T-helper 2 cell treated with Interferon-gamma antibody and Interleukin-4, amounts not matched to agents 5 μg/mL and 100 μg/mL, for 36 hours (primary cell): ENCODE measurements at regions not wholly inside any gene's neighbourhood (a gene's known extent, or its start where the extent isn't known, plus 50 kb on each side); places are given as distances from the start of the nearest gene placed in this dataset.
"Not testable (repeated sequence)": the region's sequence is repeated elsewhere in the genome, so short reads cannot be mapped to it uniquely, and the experiment has no call there.

Source experiments
- DNase-seq: peaks from one replicate; pipeline ENCODE4 v3.0.0; 2021; ENCODE audit warnings: low spot score
- H3K27ac Mint-ChIP-seq: one replicate; pipeline ENCODE4 v1.8.0; 2021; ENCODE audit warnings: mild to moderate bottlenecking, mixed read lengths
- H3K27me3 Mint-ChIP-seq: one replicate; pipeline ENCODE4 v1.8.0; 2021; ENCODE audit warnings: low read depth, mixed read lengths
- H3K36me3 Mint-ChIP-seq: one replicate; pipeline ENCODE4 v1.8.0; 2021; ENCODE audit warnings: low read depth, mixed read lengths
- H3K4me1 Mint-ChIP-seq: one replicate; pipeline ENCODE4 v1.8.0; 2021; ENCODE audit warnings: low read depth, mixed read lengths
- H3K4me3 Mint-ChIP-seq: one replicate; pipeline ENCODE4 v1.8.0; 2022; ENCODE audit warnings: mild to moderate bottlenecking, moderate library complexity, mixed read lengths
- H3K9me3 Mint-ChIP-seq: one replicate; pipeline ENCODE4 v1.8.0; 2021; ENCODE audit warnings: mixed read lengths

DNA sequence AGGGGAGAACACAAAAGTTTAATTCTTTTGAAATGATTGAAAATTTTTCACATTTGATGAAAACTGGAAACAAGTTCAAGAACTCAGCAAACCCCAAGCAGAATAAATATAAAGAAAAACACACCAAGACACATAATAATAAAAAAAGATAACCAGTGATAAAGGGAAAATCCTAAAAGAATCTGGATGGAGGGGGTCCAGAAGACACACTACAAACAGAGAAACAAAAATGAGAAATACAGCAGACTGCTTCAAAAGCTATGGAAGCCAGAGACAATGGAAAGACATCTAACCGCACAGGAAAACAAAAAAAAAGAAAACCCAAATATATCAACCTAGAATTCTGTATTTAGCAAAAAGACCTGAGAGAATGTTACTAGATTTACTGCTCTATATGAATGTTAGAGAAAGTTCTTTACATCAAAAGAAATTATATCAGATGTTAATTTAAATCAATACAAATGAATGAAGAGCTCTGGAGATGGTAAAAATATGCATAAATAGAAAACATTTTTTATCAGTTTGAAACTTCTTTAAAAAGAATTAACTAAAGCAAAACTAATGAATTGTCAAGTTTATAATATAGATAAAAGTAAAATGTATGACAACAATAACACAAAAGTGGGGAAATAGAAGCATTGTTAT, 310.7 kb upstream of the PREP start:
- Mint-ChIP-seq H3K36me3 (peaks cover 12% of the 10 kb centered on the region), H3K9me3 (peaks cover 38% of the 10 kb centered on the region), H3K4me3 (no peak overlapping the region), H3K27me3 (peaks cover 10% of the 10 kb centered on the region), H3K27ac (no peak overlapping the region), H3K4me1 (no peaks in the 10 kb centered on the region)
- DNase-seq, result no peak

GRCh38 chr6:105711216-105711615, 308.3 kb upstream of the PREP start:
- DNase-seq, result no peak
- H3K36me3 Mint-ChIP-seq, result peaks cover 12% of the 10 kb centered on the region
- no peak overlapping the region for H3K4me3 Mint-ChIP-seq
- H3K9me3 Mint-ChIP-seq, result peaks cover 38% of the 10 kb centered on the region
- H3K27ac Mint-ChIP-seq, result no peak overlapping the region
- no peaks in the 10 kb centered on the region for H3K4me1 Mint-ChIP-seq
- H3K27me3 Mint-ChIP-seq, result peaks cover 8% of the 10 kb centered on the region

DNA sequence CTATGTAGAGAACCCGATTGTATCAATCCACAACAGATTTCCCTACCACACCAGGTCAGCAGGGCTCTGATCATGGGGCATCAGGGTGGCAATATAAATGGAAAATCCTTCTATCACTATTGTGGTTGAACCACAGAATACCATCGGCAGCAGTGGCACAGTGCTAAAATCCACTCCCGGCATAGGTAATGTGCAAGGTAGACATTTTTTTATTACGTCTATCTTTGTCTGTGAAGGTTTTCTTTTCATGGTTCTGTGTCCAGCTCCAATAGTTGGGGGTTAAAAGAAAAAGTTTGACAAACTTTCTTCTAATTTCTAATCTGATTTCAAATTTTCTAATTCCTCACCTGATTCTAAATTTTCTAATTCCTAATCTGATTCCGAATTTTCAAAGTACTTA, 302.7 kb upstream of the PREP start:
- Mint-ChIP-seq H3K27me3 (peaks cover 5% of the 10 kb centered on the region), H3K27ac (no peak overlapping the region), H3K36me3 (peaks cover 3% of the 10 kb centered on the region), H3K4me1 (no peaks in the 10 kb centered on the region), H3K4me3 (no peak overlapping the region), H3K9me3 (peaks cover 18% of the 10 kb centered on the region)
- DNase-seq, result no peak

GRCh38 chr6:105695461-105695860, 292.6 kb upstream of the PREP start:
- Mint-ChIP-seq H3K36me3 (peaks cover 3% of the 10 kb centered on the region), H3K4me3 (no peak overlapping the region), H3K9me3 (peaks cover 10% of the 10 kb centered on the region), H3K4me1 (peaks cover 2% of the 10 kb centered on the region), H3K27ac (no peak overlapping the region), H3K27me3 (peaks cover 13% of the 10 kb centered on the region)
- DNase-seq, result no peak

DNA sequence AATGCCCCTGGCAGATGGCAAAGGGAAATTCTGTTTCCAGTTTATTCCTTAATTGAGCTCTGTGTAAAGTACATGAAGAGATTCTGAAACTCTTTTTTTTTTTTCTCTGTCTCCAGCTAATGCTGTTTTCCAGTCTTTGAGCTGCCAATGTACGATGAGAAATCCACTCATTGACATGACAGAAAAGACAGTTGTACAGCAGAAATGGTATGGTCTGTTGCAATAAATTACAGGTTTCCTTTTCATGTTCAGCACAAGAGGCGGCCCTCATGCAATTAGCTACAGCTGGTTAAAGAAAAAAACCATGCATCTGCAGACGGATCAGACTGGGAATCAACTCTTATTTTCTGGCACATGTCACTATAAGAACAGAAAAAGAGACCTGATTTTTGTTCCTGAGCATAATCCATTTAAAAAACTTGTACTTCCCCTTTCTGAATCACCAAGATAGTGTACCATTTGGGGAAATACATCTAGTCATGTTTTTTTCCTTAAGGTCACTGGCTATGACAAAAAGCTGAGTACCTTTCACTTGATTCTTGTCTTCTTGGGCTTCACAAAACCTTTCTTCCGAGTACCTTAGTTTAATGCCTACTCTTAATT, 289.8 kb upstream of the PREP start:
- Mint-ChIP-seq H3K4me1 (peaks cover 2% of the 10 kb centered on the region), H3K36me3 (peaks cover 4% of the 10 kb centered on the region), H3K9me3 (peaks cover 31% of the 10 kb centered on the region), H3K27me3 (peaks cover 13% of the 10 kb centered on the region), H3K4me3 (no peak overlapping the region), H3K27ac (no peak overlapping the region)
- no peak for DNase-seq

- Mint-ChIP-seq H3K9me3 (peaks cover 38% of the 10 kb centered on the region), H3K4me3 (no peak overlapping the region), H3K4me1 (peaks cover 2% of the 10 kb centered on the region), H3K27me3 (peaks cover 13% of the 10 kb centered on the region), H3K27ac (no peak overlapping the region), H3K36me3 (peaks cover 8% of the 10 kb centered on the region)
- DNase-seq, result no peak
Observed at GRCh38 chr6:105691971-105692370, 289.1 kb upstream of the PREP start.

- Mint-ChIP-seq H3K36me3 (peaks cover 14% of the 10 kb centered on the region), H3K4me1 (no peaks in the 10 kb centered on the region), H3K27me3 (peaks cover 13% of the 10 kb centered on the region), H3K27ac (no peak overlapping the region), H3K4me3 (no peak overlapping the region), H3K9me3 (peaks cover 45% of the 10 kb centered on the region)
- DNase-seq, result no peak
Observed at GRCh38 chr6:105691081-105691480, 288.2 kb upstream of the PREP start.

DNA sequence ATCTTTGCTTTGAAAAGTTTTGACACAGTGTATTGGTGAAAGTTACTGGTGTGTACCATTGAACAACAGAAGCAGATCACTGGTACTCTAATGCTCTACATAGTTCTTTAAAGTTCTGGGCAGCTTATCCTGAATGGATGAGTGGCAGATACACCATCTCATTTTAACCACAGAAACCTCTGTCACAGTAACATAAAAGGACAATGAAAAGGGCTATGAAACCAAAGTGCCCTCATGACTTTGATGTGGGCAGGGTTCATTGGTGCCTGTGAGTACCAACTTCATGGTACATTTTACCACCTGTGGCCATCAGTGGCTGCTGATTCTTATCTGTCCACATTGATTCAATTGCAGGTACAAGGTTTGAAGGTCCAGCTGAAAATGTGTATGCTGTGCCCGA, 285.7 kb upstream of the PREP start:
- Mint-ChIP-seq H3K27ac (no peak overlapping the region), H3K36me3 (peaks cover 14% of the 10 kb centered on the region), H3K4me1 (no peaks in the 10 kb centered on the region), H3K9me3 (peaks cover 63% of the 10 kb centered on the region), H3K27me3 (peaks cover 8% of the 10 kb centered on the region), H3K4me3 (no peak overlapping the region)
- no peak for DNase-seq

DNA sequence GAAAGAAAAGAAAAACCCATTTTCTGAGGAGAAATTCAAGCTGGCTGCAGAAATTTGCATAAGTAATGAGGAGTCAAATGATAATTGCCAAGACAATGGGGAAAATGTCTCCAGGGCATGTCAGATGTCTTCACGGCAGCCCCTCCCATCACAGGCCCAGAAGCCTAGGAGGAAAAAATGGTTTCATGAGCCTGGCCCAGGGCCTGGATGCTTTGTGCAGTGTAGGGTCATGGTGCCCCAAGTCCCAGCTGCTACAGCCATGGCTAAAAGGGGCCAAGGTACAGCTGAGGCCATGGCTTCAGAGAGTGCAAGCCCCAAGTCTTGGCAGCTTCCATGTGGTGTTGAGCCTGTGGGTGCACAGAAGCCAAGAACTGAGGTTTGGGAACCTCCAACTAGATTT, 283.9 kb upstream of the PREP start:
- Mint-ChIP-seq H3K9me3 (peaks cover 64% of the 10 kb centered on the region), H3K36me3 (peaks cover 14% of the 10 kb centered on the region)
- H3K4me1 Mint-ChIP-seq, H3K4me3 Mint-ChIP-seq, H3K27ac Mint-ChIP-seq, DNase-seq, H3K27me3 Mint-ChIP-seq: not testable (repeated sequence)

DNA sequence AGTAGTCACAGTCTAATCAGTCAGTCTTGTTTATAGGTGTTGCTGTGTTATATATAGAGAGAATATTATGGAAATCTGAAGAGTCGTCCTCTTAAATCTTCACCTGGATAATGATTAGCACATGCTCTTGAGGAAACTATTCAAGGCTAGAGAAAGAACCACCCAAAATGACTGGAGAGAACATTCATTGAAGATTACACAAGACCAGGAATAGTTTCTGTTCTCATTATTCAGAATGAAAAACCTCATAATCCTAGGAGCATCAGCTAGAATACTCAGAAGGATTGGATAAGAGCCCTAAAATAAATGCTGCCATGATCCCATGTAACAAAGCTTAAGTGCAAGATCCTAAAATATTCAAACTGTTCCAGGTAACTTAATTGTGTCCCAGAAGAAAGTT, 278.2 kb upstream of the PREP start:
- peaks cover 34% of the 10 kb centered on the region for H3K9me3 Mint-ChIP-seq
- H3K27me3 Mint-ChIP-seq, result peaks cover 2% of the 10 kb centered on the region
- H3K36me3 Mint-ChIP-seq, result peaks cover 4% of the 10 kb centered on the region
- H3K27ac Mint-ChIP-seq, result no peak overlapping the region
- H3K4me3 Mint-ChIP-seq, result no peak overlapping the region
- no peak for DNase-seq
- peaks cover 1% of the 10 kb centered on the region for H3K4me1 Mint-ChIP-seq

GRCh38 chr6:105680131-105680530, 277.2 kb upstream of the PREP start:
- Mint-ChIP-seq H3K27ac (no peak overlapping the region), H3K9me3 (peaks cover 27% of the 10 kb centered on the region), H3K27me3 (peaks cover 2% of the 10 kb centered on the region), H3K4me3 (no peak overlapping the region), H3K36me3 (peaks cover 4% of the 10 kb centered on the region), H3K4me1 (peaks cover 3% of the 10 kb centered on the region)
- no peak for DNase-seq

GRCh38 chr6:105678516-105678915, 275.6 kb upstream of the PREP start:
- Mint-ChIP-seq H3K4me3 (no peak overlapping the region), H3K27ac (no peak overlapping the region), H3K36me3 (peaks cover 4% of the 10 kb centered on the region), H3K27me3 (peaks cover 5% of the 10 kb centered on the region), H3K4me1 (peaks cover 3% of the 10 kb centered on the region), H3K9me3 (peaks cover 26% of the 10 kb centered on the region)
- no peak for DNase-seq

DNA sequence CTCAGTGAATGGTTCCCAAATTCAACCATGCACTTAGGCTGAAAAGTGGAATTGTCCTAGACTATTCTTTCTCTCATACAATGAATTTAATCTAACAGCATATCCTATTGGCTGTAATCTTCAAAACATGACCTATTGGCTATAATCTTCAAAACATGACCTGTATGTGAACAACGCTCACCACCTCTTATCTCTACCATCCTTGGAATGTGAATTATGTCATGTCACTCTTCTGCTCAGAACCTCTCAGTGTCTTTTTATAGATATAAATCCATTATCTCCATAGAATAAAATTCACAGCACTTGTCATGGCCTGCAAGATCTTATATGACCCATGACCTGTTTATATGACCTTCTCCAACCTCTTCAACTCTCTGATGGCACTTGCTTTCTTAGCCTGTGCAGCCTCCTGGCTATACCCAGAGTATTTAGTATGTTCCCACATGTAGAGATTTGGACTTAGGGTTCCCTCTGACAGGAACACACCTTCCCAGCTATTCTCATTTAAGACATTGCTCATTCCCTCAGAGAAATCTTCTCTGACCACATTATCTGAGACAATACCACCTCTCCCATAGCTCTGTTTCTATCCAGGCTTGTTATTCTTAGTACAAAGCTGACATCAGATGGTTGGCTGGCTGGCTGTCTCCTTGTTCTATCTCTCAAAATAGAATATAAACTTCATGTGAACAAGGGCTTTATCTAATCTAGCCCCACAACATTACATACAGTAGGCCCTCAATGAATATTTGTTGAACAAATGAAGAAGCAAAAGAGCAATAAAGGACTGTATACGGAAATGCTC, 275.0 kb upstream of the PREP start:
- Mint-ChIP-seq H3K4me1 (peaks cover 3% of the 10 kb centered on the region), H3K27ac (no peak overlapping the region), H3K4me3 (no peak overlapping the region), H3K36me3 (peaks cover 5% of the 10 kb centered on the region), H3K9me3 (peaks cover 29% of the 10 kb centered on the region), H3K27me3 (peaks cover 8% of the 10 kb centered on the region)
- DNase-seq, result no peak

DNA sequence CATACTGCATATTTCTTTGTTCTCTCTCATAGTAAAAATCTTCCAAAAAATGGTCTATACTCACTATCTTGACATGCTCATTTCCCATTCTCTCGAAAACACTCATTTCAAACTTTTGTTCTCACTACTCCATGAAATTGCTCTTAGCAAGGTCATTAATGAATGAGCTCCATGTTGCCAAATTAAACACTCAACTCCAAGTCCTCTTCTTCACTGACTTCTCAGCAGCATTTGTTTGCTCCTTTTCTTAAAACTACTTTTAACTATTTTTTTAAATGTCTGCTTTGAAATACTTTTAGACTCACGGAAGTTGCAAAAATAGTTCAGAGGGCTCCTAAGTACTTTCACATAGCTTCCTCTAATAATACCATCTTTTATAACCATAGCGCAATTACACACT, 274.0 kb upstream of the PREP start:
- no peak for DNase-seq
- peaks cover 33% of the 10 kb centered on the region for H3K9me3 Mint-ChIP-seq
- peaks cover 15% of the 10 kb centered on the region for H3K27me3 Mint-ChIP-seq
- no peak overlapping the region for H3K4me3 Mint-ChIP-seq
- no peak overlapping the region for H3K27ac Mint-ChIP-seq
- H3K4me1 Mint-ChIP-seq, result peaks cover 7% of the 10 kb centered on the region
- peaks cover 9% of the 10 kb centered on the region for H3K36me3 Mint-ChIP-seq
